HuH-7 (cell line): ENCODE measurements at regions not wholly inside any gene's neighbourhood (a gene's known extent, or its start where the extent isn't known, plus 50 kb on each side); places are given as distances from the start of the nearest gene placed in this dataset.

Experiments used
- DNase-seq: peaks from one replicate; pipeline ENCODE4 v3.0.0; 2011; ENCODE audit warnings: low spot score

DNA sequence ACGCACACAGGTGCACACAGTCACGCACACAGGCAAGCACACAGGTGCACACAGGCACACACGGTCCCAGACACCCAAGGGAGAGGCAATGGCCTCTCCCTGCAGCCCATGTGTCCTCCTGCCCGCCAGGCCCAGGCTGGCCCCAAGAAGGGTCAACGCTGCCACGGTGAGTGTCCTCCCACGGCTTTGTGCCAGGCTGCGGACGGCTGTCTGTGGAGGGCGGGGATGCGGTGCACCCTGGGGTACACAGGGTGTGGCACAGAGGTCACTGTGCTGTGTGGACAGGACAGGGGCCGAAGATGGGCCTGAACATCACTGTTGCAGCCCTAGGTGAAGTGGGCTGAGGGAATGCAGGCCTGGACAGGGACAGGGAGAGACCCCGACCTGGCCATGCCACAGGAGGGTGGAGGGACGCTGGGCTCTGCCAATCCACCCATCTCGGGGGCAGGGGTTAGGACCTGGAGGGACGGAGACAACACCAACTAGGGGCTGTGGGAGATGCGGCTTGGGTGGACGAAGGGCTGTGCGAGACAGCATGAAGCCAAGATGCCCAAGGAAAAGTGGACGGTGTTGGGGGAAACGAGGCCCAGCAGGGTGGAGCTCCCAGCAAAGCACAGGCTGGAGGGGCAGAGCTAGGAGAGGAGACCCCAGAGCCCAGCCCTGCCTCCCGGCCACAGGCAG, 523.8 kb downstream of the BRD1 start:
- DNase-seq: no peak

DNA sequence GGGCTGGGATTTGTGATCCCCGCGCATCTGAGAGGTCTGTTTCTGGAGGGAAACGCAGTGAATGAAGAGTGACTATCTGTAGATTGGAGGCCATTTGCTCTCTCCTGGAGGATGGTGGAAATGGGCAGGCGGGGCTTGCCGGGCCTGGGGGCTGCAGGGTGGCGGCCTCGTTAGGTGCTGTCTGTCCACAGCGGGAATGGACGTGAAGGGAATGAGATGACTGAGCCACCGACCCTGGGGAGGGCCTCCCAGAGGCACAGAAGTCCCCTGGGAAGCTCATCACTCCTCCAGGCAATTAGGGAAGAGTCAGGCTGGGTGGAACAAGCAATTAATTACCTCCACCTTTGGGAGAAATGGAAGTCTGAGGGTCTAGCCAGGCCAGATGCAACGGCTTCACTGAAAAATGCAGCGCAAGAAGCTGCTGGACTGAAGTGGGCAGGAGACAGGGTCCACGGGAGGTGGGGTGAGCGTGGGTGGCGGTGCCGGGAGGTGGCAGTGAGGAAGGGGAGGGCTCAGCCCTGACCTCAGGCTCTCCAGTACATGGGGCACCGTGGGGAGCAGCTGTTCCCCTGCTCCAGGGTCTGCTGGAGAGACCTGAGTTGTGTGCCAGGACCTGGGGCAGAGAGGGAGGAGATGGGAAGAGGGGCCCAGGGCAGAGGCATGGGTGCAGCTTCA, 524.5 kb downstream of the BRD1 start:
- no peak for DNase-seq

DNA sequence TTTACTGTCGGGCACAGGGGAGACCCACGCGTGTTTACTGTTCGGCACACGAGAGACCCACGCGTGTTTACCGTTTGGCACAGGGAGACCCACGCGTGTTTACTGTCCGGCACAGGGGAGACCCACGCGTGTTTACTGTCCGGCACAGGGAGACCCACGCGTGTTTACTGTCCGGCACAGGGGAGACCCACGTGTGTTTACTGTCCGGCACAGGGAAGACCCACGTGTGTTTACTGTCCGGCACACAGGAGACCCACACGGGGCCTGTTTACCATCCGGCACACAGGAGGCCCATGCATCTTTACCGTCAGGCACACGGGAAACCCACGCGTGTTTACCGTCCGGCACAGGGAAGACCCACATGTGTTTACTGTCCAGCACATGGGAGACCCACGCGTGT, 525.1 kb downstream of the BRD1 start:
- no peak for DNase-seq

DNA sequence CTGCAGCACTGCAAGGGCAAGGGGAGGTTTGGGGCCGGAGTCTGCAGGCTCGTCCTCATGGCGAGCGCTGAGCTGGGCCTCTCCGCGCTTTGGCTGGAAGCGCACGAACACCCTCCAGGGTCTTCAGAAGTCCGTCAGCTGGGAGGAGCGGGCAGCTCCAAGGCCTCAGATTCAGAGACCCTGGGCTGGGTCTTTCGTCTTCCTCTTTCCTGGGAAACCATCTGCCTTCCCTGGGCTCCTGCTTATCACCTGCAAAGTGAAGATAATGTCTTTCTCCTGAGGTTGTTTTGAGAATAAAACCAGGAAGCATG, 525.6 kb downstream of the BRD1 start:
- DNase-seq: no peak

DNA sequence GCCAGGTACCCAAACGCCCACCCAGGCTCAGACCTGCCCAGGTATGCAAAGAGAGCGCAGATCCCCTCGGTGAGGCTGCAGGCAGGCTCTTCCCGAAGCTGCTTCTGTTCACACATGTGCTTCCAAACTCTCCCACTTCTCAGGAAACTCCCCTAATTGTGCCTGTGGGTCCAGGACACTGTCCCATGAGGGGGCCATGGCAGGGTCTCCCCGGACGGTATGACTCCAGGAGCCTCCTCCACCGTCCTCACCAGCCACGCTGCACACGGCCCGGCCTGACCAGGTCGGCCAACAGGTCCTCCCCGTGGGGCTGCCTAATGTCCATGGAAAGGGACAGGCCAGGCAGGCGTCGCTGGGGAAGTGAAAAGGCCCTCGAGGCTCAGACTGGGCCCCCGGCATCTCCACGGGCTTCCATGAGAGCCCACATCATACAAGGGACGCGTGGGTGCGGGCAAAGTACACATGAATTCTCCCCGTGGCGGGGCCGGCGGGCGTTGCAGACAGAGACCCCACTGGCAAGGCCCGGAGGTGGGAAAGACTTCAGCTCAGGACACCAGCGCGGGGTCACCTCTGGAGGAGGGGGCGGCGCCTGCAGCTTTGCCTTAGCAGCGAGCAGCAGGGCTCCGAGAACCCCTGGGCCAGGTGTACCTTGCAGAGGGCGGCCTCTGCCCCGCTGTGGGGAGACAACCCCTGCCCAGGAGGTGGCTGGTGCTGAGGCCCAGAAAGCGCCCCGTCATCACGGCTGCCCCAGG, 526.1 kb downstream of the BRD1 start:
- DNase-seq: no peak

DNA sequence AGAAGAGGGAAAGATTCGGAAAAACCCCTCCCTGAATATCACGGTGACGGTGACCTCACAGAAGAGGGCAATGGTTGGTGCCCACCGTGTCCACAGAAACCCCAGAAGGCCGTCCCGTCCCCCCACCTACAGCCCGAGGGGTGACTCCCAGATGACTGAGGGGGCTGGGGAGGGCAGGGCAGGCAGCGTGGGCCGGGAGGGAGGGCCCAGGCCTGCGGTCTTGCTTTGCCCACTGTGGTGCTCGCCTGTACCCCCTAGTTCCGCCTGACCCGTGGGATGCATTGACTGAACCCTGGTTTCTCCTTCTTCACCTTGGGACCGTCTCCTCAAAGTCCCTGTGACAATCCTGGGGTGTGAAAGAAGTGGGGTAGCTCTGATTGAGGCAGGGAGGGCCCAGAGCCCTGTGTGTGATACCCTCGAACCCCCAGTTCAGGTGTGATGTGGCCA, 526.7 kb downstream of the BRD1 start:
- no peak for DNase-seq

DNA sequence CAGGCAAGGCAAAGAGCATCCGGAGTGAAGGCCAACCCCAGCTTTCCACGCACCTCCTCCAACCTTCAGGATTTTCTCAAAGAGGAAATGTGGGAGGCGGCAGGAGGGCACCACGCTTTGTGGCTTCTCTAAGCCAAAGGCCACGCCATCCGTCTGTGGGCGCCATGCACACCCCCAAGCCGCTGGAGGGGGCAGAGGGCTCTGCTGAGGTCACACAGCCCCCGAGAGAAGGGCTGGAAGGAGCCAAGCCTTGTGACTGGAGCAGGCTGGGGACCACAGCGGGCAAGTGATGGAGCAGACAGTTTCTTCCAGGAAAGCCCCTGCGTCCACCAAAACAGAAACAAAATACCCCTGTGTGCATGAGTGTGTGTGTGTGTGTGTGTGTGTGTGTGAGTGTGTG, 527.4 kb downstream of the BRD1 start:
- no peak for DNase-seq

DNA sequence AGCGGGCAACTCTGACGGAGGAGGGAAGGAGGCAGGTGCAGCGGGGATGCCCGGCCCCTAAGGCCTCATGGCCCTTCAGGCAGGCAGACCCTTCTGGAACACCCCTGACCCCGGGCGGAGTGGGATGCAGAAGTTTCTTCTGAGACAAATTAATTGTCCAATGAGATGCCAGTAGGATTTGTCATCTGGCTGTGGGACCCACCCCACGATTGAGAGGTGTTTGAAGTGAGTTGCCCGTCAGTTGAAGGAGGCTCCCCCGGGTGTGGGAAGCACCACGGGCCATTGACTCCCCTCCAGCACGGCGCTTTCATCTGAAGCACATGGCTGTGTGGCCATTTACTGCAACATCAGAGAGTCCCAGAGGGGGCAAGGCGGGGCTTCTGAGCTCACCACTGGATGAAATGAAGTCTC, 527.8 kb downstream of the BRD1 start:
- no peak for DNase-seq

DNA sequence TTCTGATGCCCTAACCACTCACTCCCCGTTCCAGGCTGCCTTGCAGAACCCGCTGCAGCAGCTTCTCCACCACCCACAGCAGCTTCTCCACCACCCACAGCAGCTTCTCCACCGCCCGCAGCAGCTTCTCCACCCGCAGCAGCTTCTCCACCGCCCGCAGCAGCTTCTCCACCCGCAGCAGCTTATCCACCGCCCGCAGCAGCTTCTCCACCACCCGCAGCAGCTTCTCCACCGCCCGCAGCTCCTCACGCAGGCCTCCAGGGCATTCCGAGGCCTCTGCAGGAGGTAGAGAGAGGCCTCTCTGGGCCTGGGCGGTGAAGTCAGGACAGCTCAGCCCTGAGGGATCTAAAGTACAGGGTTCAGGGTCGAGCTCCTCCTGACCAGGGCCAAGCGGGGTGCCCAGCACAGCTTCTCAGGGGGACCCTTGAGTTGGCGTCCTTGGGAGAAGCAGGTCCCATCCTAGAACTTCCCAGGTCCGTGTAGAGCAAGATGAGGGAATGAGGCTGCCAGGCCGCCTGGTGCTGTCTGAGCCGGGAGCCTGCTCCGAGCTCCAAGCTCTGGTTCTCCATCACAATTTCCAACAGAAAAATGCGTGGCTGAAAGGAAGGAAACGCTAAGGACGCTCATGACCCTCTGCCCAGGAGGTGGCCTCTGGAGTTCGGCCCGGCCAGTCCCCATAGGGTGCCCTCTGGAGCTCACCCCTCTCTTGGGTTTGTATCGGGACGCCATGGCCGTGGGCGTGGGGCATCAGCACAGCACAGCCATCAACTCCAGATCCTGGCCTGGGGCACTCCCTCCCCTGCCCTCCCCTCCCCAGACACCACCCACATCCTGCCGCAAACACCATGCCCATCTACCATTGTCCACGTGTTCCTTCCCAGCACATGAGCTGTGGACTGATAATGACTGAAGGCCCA, 528.6 kb downstream of the BRD1 start:
- DNase-seq: no peak

DNA sequence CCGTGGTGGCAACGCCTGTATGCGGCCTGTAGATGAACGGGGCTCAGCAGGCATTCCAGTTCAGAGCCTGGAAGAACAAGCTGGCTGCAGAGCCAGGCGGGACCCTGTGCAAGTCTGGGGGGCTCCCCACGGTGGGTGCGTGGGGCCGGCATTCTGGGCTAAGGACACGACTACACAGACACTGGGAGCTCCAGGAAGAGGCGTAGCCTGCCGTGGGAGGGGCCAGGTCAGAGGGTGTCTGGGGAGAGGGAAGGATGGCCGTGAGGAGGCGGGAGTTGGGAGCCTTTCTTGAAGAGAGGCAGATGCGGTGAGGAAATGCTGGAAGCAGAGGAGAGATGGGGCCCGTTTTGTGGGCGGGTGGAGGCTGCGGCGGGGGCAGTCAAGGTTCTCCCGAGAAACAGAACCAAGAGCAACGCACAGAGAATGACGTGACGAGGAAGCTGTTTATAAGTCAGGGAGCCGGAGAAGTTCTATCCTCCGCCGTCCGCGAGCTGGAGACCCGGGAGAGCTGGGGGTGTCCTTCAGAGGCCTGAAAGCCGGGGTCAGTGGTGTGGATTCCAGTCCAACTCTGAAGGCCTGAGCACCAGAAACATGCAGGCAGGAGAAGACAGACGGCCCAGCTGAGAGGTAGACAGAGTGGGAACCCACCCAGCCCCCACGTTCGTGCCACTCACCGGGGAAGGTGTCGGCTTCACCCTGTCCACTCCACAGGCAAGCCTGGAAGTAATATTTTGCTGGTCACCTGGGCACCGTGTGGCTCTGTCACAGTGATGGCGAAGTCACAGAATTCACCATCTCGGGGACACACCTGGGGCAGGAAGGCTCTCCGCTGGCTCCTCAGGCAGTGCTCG, 529.6 kb downstream of the BRD1 start:
- no peak for DNase-seq

DNA sequence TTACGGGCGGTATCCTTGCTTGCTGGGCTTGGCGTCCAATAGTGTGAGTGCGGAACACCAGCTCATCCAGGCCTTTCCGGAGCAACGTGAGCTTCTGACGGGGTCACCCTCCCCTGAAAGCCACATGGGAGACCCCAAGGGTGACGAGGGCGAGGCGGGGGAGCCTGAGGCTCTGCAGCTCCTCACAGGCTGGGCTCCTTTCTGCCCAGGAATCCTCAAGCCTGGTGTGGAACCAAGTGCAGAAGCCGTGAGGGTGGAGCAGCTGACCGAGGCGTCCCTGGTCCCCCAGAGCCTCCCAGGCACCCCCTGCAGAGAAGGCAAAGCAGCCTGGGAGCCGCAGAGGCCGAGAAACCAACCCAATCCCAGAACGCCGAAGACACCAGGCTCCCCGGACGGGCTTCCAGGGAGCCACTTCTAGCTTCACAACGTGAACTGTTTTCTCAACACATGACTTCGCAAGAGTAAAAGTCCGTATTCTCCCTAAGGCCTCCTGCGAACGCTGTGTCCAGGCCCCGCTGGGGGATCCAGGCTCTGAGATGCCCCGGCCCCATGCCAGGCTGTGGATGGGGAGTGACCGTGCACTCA, 530.3 kb downstream of the BRD1 start:
- DNase-seq: no peak

DNA sequence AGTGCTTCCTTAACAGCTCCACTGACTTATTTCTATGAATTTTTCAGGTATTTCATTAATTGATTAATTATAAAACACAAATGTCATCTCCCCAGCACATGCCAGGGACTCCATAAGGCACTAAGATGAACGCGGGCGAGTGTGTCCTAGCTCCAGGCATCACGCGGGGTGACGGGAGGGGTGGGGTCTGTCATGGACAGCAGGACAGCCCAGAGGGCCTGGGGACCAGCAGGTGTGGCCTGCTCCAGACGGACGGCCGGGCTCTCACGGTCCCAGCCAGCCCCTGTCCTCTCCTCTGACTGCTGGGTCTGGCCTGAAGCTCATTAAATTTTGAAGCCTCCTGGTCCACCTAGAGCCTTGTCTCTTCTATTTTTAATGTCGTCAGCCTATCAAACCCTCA, 531.1 kb downstream of the BRD1 start:
- no peak for DNase-seq

DNA sequence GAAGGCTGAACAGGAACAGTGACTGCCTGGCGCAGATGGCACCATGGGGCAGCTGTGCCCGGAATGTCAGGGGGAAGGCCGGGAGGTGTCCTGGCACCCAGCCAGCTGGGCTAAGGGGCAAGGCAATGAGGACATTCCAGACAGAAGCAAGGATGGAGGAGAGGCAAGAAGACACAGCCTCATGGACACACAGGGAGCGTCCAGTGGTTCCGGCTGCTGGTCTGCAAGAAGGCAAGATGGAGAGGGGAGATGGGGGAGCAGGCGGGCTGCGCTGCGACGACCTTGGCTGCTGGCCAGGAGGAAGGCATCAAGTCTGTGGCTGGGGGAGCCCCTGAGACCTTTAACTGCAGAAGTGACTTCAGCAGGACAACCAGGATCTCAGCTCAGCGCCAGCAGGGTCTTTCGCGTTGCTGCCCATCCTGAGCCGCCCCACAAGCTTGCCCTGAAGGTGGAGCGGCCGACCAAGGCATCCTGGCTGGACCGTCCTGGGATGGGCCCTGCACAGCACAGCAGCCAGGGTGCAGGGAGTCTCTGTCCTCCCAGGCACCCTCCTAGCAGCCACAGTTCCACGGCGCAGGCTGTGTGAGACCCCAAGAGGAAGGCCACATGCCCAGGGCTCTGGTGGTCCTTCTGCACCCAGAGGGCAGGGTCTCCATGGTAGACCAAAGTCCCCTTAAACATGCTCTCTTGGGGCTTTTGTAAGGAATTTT, 531.7 kb downstream of the BRD1 start:
- DNase-seq: no peak

DNA sequence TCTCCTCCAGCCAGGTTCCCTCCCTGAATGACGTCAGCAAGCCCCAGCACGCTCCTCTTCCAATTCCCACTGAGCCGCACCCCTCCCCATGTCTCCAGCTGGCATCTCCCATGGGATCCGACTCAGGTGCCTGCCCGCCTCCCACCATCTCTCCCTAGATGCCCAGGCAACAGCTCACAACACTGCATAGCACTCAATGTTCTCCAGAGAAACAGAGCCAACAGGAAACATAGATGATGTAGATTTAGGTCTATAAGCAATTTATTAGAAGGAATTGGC, 532.3 kb downstream of the BRD1 start:
- DNase-seq: no peak

DNA sequence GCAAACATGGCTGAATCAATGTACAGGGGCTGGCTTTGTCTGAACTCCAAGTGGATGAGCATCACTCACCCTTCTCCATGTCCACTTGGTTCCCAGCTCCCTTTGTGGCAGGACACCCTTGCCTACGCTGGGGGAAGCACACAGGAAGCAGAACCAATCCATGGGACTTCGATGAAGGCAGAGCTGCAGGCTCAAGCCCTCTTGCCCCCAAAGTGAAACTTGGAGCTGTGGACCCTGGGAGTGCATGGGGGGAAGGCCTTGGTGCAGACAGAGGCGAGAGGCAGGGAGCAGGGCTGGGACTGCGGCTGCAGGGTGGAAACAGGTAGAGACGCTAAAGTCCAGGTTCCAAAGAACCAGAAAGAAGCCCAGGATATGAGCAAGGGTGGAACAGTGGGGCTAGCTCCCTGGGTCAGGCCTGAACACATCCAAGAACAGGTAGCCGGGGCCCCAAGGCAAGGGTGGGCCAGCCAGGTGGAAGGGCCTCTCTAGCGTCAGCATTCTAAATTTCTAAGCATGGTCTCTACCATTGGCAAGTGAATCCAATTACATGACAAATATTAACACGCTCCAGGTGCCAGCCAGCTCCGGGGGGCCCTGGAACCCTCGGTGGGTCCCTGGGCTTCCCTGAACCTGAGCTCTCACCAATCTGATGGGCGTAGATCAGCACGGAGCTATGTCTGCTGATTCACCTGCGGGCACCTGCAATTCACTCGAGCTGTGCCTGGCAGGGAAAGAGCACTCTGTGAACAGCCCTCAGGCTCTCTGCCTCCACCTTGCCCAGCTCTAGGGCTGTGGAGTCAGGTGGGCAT, 532.8 kb downstream of the BRD1 start:
- no peak for DNase-seq

DNA sequence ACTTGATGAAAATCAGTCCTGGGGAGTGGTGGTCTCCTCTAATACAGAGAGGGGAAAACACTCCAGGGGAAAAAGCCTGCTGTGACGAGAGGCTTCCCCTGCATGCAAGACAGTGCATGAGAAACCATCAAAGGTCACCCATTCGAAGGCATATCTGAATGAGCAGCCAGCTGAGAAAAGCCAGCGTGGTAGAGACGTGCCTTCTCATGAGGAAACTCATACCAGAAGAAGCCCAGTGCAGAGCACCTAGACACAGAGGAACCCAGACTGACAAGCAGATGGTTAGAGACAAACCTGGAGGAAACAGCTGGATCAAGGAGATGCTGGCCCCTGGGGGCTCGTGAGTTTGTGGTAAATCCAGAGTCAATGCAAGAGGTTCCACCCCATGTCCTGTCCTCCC, 534.8 kb downstream of the BRD1 start:
- DNase-seq: no peak

DNA sequence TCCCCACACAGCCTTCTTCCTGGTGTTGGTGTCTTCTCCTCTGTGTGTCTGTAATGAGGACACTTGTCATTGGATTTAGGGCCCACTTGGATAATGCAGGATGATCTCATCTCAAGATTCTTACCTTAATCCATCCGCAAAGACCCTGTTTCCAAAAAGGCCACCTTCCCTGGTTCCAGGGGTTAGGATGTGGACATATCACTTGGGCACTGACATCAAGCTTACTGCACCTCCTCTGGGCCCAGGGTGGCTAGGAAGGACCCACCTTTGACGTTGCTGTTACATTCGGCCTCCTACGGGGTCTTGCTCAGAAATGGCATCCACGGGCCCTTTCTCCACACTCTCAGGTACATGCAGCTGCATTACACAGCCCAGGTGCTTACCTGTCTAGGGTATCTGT, 535.9 kb downstream of the BRD1 start:
- no peak for DNase-seq

DNA sequence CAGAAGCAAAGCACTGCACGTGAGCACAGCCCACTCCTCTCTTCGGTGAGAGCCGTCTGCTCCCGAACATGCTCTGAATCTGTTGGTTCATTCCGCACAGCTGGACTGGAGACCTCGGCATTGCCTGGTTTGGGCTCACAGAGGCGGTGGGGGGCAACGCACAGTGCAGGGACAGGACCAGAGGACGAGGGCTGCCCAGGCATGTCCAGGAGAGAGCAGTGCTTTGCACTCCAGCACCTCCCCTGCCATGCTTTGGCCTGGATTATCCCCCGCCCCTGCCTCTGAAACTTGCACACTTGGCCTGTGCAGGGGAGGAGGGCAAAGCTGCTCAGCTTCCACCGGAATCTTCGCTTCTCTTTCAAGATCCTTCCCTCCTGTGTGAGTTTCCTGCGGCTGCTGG, 536.5 kb downstream of the BRD1 start:
- no peak for DNase-seq

DNA sequence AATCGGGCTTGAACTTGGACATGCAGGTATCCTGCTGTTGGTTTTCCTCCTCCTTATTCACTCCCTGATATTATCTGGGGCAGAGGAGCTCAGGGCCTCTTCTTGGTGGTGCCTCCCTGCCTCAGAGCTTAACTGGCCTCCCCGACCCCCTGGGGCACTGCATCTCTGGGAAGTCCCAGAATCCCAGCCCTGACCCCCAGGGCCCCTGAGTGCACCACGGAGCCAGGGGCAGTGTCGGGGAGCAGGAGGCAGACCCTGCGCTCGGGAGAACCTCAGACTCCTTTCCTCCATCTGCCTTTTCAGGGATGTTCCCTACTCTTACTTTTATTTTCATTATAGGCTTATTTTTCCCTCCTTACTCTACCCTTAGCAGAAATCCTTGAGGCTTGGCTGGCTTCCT, 537.0 kb downstream of the BRD1 start:
- no peak for DNase-seq
